Stimulated activated CD8-positive, alpha-beta memory T cell treated with anti-CD3 and anti-CD28 coated beads, Interleukin-15, amount 100 ng/mL, for 4 hours (primary cell): ENCODE measurements at regions not wholly inside any gene's neighbourhood (a gene's known extent, or its start where the extent isn't known, plus 50 kb on each side); places are given as distances from the start of the nearest gene placed in this dataset.

Experiments
- DNase-seq, 2 donors: peaks; one replicate each; pipeline ENCODE4 v3.0.0-alpha.2; 2020; ENCODE audit warnings: low read depth in 2 of 2

- DNase-seq = no peak
These were observed 283.9 kb downstream of the KLF12 start for GRCh38 chr13:73850104-73850873.

GRCh38 chr13:73849292-73849691, 284.9 kb downstream of the KLF12 start:
- DNase-seq = no peak

GRCh38 chr13:73844986-73845385, 289.2 kb downstream of the KLF12 start:
- no peak for DNase-seq

- no peak for DNase-seq
These were observed 291.6 kb downstream of the KLF12 start for GRCh38 chr13:73842626-73843025.

GRCh38 chr13:73842184-73842583, 292.0 kb downstream of the KLF12 start:
- DNase-seq = no peak

GRCh38 chr13:73837147-73837546, 297.1 kb downstream of the KLF12 start:
- DNase-seq = no peak

- DNase-seq = no peak
These were observed 299.0 kb downstream of the KLF12 start for GRCh38 chr13:73835138-73835721.

GRCh38 chr13:73833325-73834070, 300.7 kb downstream of the KLF12 start:
- no peak for DNase-seq

- DNase-seq = no peak
These were observed 301.4 kb downstream of the KLF12 start for GRCh38 chr13:73832825-73833224.

- no peak for DNase-seq
These were observed 302.0 kb downstream of the KLF12 start for GRCh38 chr13:73832128-73832588.

- DNase-seq = no peak
These were observed 304.8 kb downstream of the KLF12 start for GRCh38 chr13:73829416-73829815.

- DNase-seq = no peak
These were observed 305.4 kb downstream of the KLF12 start for GRCh38 chr13:73828811-73829210.

GRCh38 chr13:73827434-73827833, 306.8 kb downstream of the KLF12 start:
- no peak for DNase-seq

- no peak for DNase-seq
These were observed 309.1 kb downstream of the KLF12 start for GRCh38 chr13:73825143-73825542.

GRCh38 chr13:73822668-73823592, 311.3 kb downstream of the KLF12 start:
- no peak for DNase-seq

GRCh38 chr13:73820688-73821087, 313.5 kb downstream of the KLF12 start:
- DNase-seq = no peak

- DNase-seq = no peak
These were observed 313.9 kb downstream of the KLF12 start for GRCh38 chr13:73820285-73820684.

GRCh38 chr13:73819711-73820110, 314.5 kb downstream of the KLF12 start:
- no peak for DNase-seq

GRCh38 chr13:73816702-73817101, 317.5 kb downstream of the KLF12 start:
- DNase-seq = no peak

- no peak for DNase-seq
These were observed 318.4 kb downstream of the KLF12 start for GRCh38 chr13:73815796-73816195.

- no peak for DNase-seq
These were observed 323.6 kb downstream of the KLF12 start for GRCh38 chr13:73810647-73811046.

GRCh38 chr13:73809561-73809960, 324.6 kb downstream of the KLF12 start:
- no peak for DNase-seq
